T-helper 2 cell treated with Interferon-gamma antibody and Interleukin-4, amounts not matched to agents 100 ng/mL and 5 ng/mL, for 36 hours (primary cell): ENCODE measurements at regions not wholly inside any gene's neighbourhood (a gene's known extent, or its start where the extent isn't known, plus 50 kb on each side); places are given as distances from the start of the nearest gene placed in this dataset.

Experiments
- intact Hi-C: fragments of 100-400 bp; cut with micrococcal nuclease; formaldehyde crosslinking; loops from one replicate; pipeline ENCODE4 v1.15.1; 2023

- intact Hi-C loops, result no loop called here
Observed at GRCh38 chr22:27512283-27512761, 289.2 kb downstream of the MN1 start.

GRCh38 chr22:27513021-27513420 lies 288.5 kb downstream of the MN1 start:
- intact Hi-C loops, result no loop called here

- intact Hi-C loops, result no loop called here
Observed at GRCh38 chr22:27514601-27515523, 286.7 kb downstream of the MN1 start.

- intact Hi-C loops, result no loop called here
Observed at GRCh38 chr22:27517361-27518155, 284.0 kb downstream of the MN1 start.

GRCh38 chr22:27518531-27519340 lies 282.8 kb downstream of the MN1 start:
- intact Hi-C loops, result no loop called here

- intact Hi-C loops, result no loop called here
Observed at GRCh38 chr22:27523711-27524110, 277.8 kb downstream of the MN1 start.

- intact Hi-C loops, result no loop called here
Observed at GRCh38 chr22:27525711-27526110, 275.8 kb downstream of the MN1 start.

- intact Hi-C loops, result no loop called here
Observed at GRCh38 chr22:27526901-27527300, 274.7 kb downstream of the MN1 start.

- intact Hi-C loops, result no loop called here
Observed at GRCh38 chr22:27531782-27532530, 269.6 kb downstream of the MN1 start.

GRCh38 chr22:27533105-27533745 lies 268.3 kb downstream of the MN1 start:
- intact Hi-C loops, result no loop called here

- intact Hi-C loops, result no loop called here
Observed at GRCh38 chr22:27534720-27535125, 266.8 kb downstream of the MN1 start.

- intact Hi-C loops, result no loop called here
Observed at GRCh38 chr22:27535452-27535851, 266.1 kb downstream of the MN1 start.

GRCh38 chr22:27537501-27537900 lies 264.1 kb downstream of the MN1 start:
- intact Hi-C loops, result no loop called here

GRCh38 chr22:27538666-27539065 lies 262.9 kb downstream of the MN1 start:
- intact Hi-C loops, result no loop called here

- intact Hi-C loops, result no loop called here
Observed at GRCh38 chr22:27540247-27540646, 261.3 kb downstream of the MN1 start.

GRCh38 chr22:27540656-27541396 lies 260.7 kb downstream of the MN1 start:
- intact Hi-C loops, result no loop called here

GRCh38 chr22:27541836-27542235 lies 259.7 kb downstream of the MN1 start:
- intact Hi-C loops, result no loop called here

GRCh38 chr22:27542602-27543001 lies 259.0 kb downstream of the MN1 start:
- intact Hi-C loops, result no loop called here

GRCh38 chr22:27543460-27543859 lies 258.1 kb downstream of the MN1 start:
- intact Hi-C loops, result no loop called here
